ENCODE measurements at regions not wholly inside any gene's neighbourhood (a gene's known extent, or its start where the extent isn't known, plus 50 kb on each side); places are given as distances from the start of the nearest gene placed in this dataset.

GRCh38 chr7:18370633-18371032 is 124.9 kb upstream of the HDAC9 start (continued):
- no peak for TF ChIP-seq NFKB2 (CRISPR knock-in tag; IDR thresholded peaks at IDR 0.05; ENCODE audit: borderline replicate concordance)

GRCh38 chr7:18378989-18379605 is 116.5 kb upstream of the HDAC9 start:
- Histone ChIP-seq H3K27me3 (ENCODE audit: control insufficient read depth in 1 of 2, insufficient read depth in 2 of 2, low read length in 2 of 2) (no peaks in the 10 kb centered on the region), H4K20me1 (ENCODE audit: insufficient read depth, low read length) (no peaks in the 10 kb centered on the region), H3K9ac (ENCODE audit: insufficient read depth, low read depth, low read length) (no peak overlapping the region), H3K36me3 (replicated peaks in 1 of 2; ENCODE audit: control insufficient read depth in 1 of 2, insufficient read depth in 2 of 2, low read length in 2 of 2) (no peaks in the 10 kb centered on the region), H2AFZ (ENCODE audit: low read length) (no peak overlapping the region), H3K27ac (ENCODE audit: extremely low read length, insufficient read depth, low read length) (no peak overlapping the region), H3K4me1 (ENCODE audit: insufficient read depth, low read length) (no peaks in the 10 kb centered on the region), H3K4me3 (replicated peaks in 1 of 3; ENCODE audit: insufficient read depth in 1 of 3, low read depth in 2 of 3, low read length in 3 of 3) (no peak overlapping the region), H3K79me2 (ENCODE audit: insufficient read depth, low read length) (no peaks in the 10 kb centered on the region), H3K4me2 (ENCODE audit: low read depth, low read length) (no peak overlapping the region), H3K9me3 (ENCODE audit: low read length) (no peaks in the 10 kb centered on the region)
- CTCF ChIA-PET (ENCODE audit: low intra/inter-chr PET ratio, low total read pairs) = no interaction called here
- WGBS (ENCODE audit: low lambda C conversion rate) = 3% methylated on average over 2 of the region's 2 CpGs
- DNase-seq (ENCODE audit: low spot score) (no peak), ATAC-seq (no peak), FAIRE-seq (no peak)
- in situ Hi-C loops (cut with HindIII; ENCODE audit: extremely low pct_ligation_motif_present, low pct_unique_long_range_greater_than_20kb) (no loop called here), intact Hi-C loops (cut with micrococcal nuclease; ENCODE audit: unreplicated experiment) (no loop called here)
- POLR2A ChIA-PET = no interaction called here
- no TSS peak for BruUV-seq (replicated peaks)
- TF ChIP-seq ZBTB8A (CRISPR knock-in tag; IDR thresholded peaks at IDR 0.05; ENCODE audit: borderline replicate concordance, low read depth) (no peak), ZGPAT (CRISPR knock-in tag; IDR thresholded peaks at IDR 0.05) (no peak), ZNF652 (CRISPR knock-in tag; IDR thresholded peaks at IDR 0.05; ENCODE audit: borderline replicate concordance, low read depth) (no peak)

- BruUV-seq (replicated peaks) = no TSS peak
- Histone ChIP-seq H3K27ac (ENCODE audit: extremely low read length, insufficient read depth, low read length) (no peak overlapping the region), H3K9ac (ENCODE audit: insufficient read depth, low read depth, low read length) (no peak overlapping the region), H3K4me1 (ENCODE audit: insufficient read depth, low read length) (no peaks in the 10 kb centered on the region), H3K4me2 (ENCODE audit: low read depth, low read length) (no peak overlapping the region), H2AFZ (ENCODE audit: low read length) (no peak overlapping the region), H3K79me2 (ENCODE audit: insufficient read depth, low read length) (no peaks in the 10 kb centered on the region), H4K20me1 (ENCODE audit: insufficient read depth, low read length) (no peaks in the 10 kb centered on the region), H3K27me3 (ENCODE audit: control insufficient read depth in 1 of 2, insufficient read depth in 2 of 2, low read length in 2 of 2) (no peaks in the 10 kb centered on the region), H3K4me3 (replicated peaks in 1 of 3; ENCODE audit: insufficient read depth in 1 of 3, low read depth in 2 of 3, low read length in 3 of 3) (no peak overlapping the region), H3K9me3 (ENCODE audit: low read length) (no peaks in the 10 kb centered on the region), H3K36me3 (replicated peaks in 1 of 2; ENCODE audit: control insufficient read depth in 1 of 2, insufficient read depth in 2 of 2, low read length in 2 of 2) (no peaks in the 10 kb centered on the region)
- in situ Hi-C loops (cut with HindIII; ENCODE audit: extremely low pct_ligation_motif_present, low pct_unique_long_range_greater_than_20kb) (no loop called here), intact Hi-C loops (cut with micrococcal nuclease; ENCODE audit: unreplicated experiment) (no loop called here)
- ATAC-seq (no peak), DNase-seq (ENCODE audit: low spot score) (no peak), FAIRE-seq (no peak)
- 0% methylated on average over 1 of the region's 1 CpG for WGBS (ENCODE audit: low lambda C conversion rate)
- ChIA-PET POLR2A (no interaction called here), CTCF (ENCODE audit: low intra/inter-chr PET ratio, low total read pairs) (no interaction called here)
- TF ChIP-seq E2F1 (CRISPR knock-in tag; IDR thresholded peaks at IDR 0.05) (no peak), ZNF556 (CRISPR knock-in tag; IDR thresholded peaks at IDR 0.05; ENCODE audit: borderline replicate concordance) (no peak), PAX8 (CRISPR knock-in tag; IDR thresholded peaks at IDR 0.05; ENCODE audit: borderline replicate concordance) (no peak), GABPA (IDR thresholded peaks at IDR 0.05; ENCODE audit: low read depth, low read length) (no peak), GABPA (CRISPR knock-in tag; IDR thresholded peaks at IDR 0.05; ENCODE audit: low read depth) (no peak), SRSF9 (IDR thresholded peaks at IDR 0.05; ENCODE audit: borderline replicate concordance, insufficient read depth, low read depth, low read length, poor library complexity, severe bottlenecking) (no peak), PHF21A (CRISPR knock-in tag; IDR thresholded peaks at IDR 0.05) (no peak), SP140L (CRISPR knock-in tag; IDR thresholded peaks at IDR 0.05; ENCODE audit: borderline replicate concordance) (no peak), ZNF597 (CRISPR knock-in tag; IDR thresholded peaks at IDR 0.05) (no peak)
These were observed 110.9 kb upstream of the HDAC9 start for GRCh38 chr7:18384491-18385143.
